ACC112 (cell line): ENCODE measurements at regions not wholly inside any gene's neighbourhood (a gene's known extent, or its start where the extent isn't known, plus 50 kb on each side); places are given as distances from the start of the nearest gene placed in this dataset.

Source experiments
- H2AFZ ChIP-seq: fragments of 200-600 bp; sonication (generic); one replicate; pipeline ENCODE4 v1.6.0; 2017; ENCODE audit warnings: antibody characterized with exemption, low read length; ENCODE audit not compliant: unreplicated experiment
- H3K27ac ChIP-seq: fragments of 200-600 bp; sonication (generic); 2 replicates; pipeline ENCODE4 v1.5.1; 2014; ENCODE audit warnings: low read depth, mild to moderate bottlenecking, antibody characterized with exemption, low read length, moderate library complexity
- H3K27me3 ChIP-seq: fragments of 200-600 bp; sonication (generic); 2 replicates; pipeline ENCODE4 v1.6.1; 2014; ENCODE audit warnings: mild to moderate bottlenecking, antibody characterized with exemption, low read length, moderate library complexity, mixed read lengths; ENCODE audit not compliant: insufficient read depth
- H3K36me3 ChIP-seq: fragments of 200-600 bp; sonication (generic); 2 replicates; pipeline ENCODE4 v1.6.1; 2016; ENCODE audit warnings: mild to moderate bottlenecking, antibody characterized with exemption, low read length, moderate library complexity, mixed read lengths; ENCODE audit not compliant: insufficient read depth
- H3K4me1 ChIP-seq: fragments of 200-600 bp; sonication (generic); one replicate; pipeline ENCODE4 v1.6.1; 2016; ENCODE audit warnings: low read length, mixed read lengths; ENCODE audit not compliant: insufficient read depth, unreplicated experiment, control insufficient read depth
- H3K4me3 ChIP-seq: fragments of 200-600 bp; sonication (generic); 2 replicates; pipeline ENCODE4 v1.5.1; 2014; ENCODE audit warnings: mild to moderate bottlenecking, low read depth, low read length
- H3K79me2 ChIP-seq: fragments of 200-600 bp; sonication (generic); one replicate; pipeline ENCODE4 v1.6.0; 2016; ENCODE audit warnings: low read length; ENCODE audit not compliant: control insufficient read depth, unreplicated experiment, insufficient read depth

GRCh38 chr16:79863128-79864031 lies 262.8 kb upstream of the MAF start:
- Histone ChIP-seq H3K4me3 (no peak overlapping the region), H3K4me1 (no peaks in the 10 kb centered on the region), H3K27me3 (no peaks in the 10 kb centered on the region), H2AFZ (no peak overlapping the region), H3K27ac (no peak overlapping the region), H3K79me2 (no peaks in the 10 kb centered on the region), H3K36me3 (no peaks in the 10 kb centered on the region)

GRCh38 chr16:79862601-79863000 lies 262.1 kb upstream of the MAF start:
- Histone ChIP-seq H3K4me3 (no peak overlapping the region), H3K79me2 (no peaks in the 10 kb centered on the region), H3K4me1 (no peaks in the 10 kb centered on the region), H3K27ac (no peak overlapping the region), H3K27me3 (no peaks in the 10 kb centered on the region), H2AFZ (no peak overlapping the region), H3K36me3 (no peaks in the 10 kb centered on the region)

- H3K4me3 ChIP-seq: no peak overlapping the region
Measured at GRCh38 chr16:79856581-79856980, 256.0 kb upstream of the MAF start.

GRCh38 chr16:79850348-79850747 lies 249.8 kb upstream of the MAF start:
- Histone ChIP-seq H3K27ac (no peak overlapping the region), H3K4me1 (no peaks in the 10 kb centered on the region)

More at GRCh38 chr16:79856581-79856980, 256.0 kb upstream of the MAF start:
- Histone ChIP-seq H3K27me3 (no peaks in the 10 kb centered on the region), H3K4me1 (no peaks in the 10 kb centered on the region), H3K36me3 (no peaks in the 10 kb centered on the region), H3K27ac (no peak overlapping the region), H3K79me2 (no peaks in the 10 kb centered on the region), H2AFZ (no peak overlapping the region)

GRCh38 chr16:79849119-79849518 lies 248.6 kb upstream of the MAF start:
- Histone ChIP-seq H3K27me3 (no peaks in the 10 kb centered on the region), H3K36me3 (no peaks in the 10 kb centered on the region), H3K4me1 (no peaks in the 10 kb centered on the region), H2AFZ (no peak overlapping the region), H3K27ac (no peak overlapping the region), H3K79me2 (no peaks in the 10 kb centered on the region), H3K4me3 (no peak overlapping the region)

More at GRCh38 chr16:79850348-79850747, 249.8 kb upstream of the MAF start:
- no peak overlapping the region for H2AFZ ChIP-seq
- H3K79me2 ChIP-seq: no peaks in the 10 kb centered on the region
- no peaks in the 10 kb centered on the region for H3K27me3 ChIP-seq
- no peaks in the 10 kb centered on the region for H3K36me3 ChIP-seq
- H3K4me3 ChIP-seq: no peak overlapping the region

GRCh38 chr16:79848719-79849118 lies 248.2 kb upstream of the MAF start:
- H2AFZ ChIP-seq: no peak overlapping the region
- H3K4me3 ChIP-seq: no peak overlapping the region
- no peak overlapping the region for H3K27ac ChIP-seq
- H3K79me2 ChIP-seq: no peaks in the 10 kb centered on the region
- H3K4me1 ChIP-seq: no peaks in the 10 kb centered on the region
- no peaks in the 10 kb centered on the region for H3K36me3 ChIP-seq
- H3K27me3 ChIP-seq: no peaks in the 10 kb centered on the region

- no peak overlapping the region for H2AFZ ChIP-seq
- H3K27me3 ChIP-seq: no peaks in the 10 kb centered on the region
- H3K79me2 ChIP-seq: no peaks in the 10 kb centered on the region
- no peak overlapping the region for H3K27ac ChIP-seq
- H3K36me3 ChIP-seq: no peaks in the 10 kb centered on the region
- no peak overlapping the region for H3K4me3 ChIP-seq
- H3K4me1 ChIP-seq: no peaks in the 10 kb centered on the region
Measured at GRCh38 chr16:79847569-79847968, 247.0 kb upstream of the MAF start.

GRCh38 chr16:79847101-79847500 lies 246.6 kb upstream of the MAF start:
- Histone ChIP-seq H3K4me1 (no peaks in the 10 kb centered on the region), H3K27me3 (no peaks in the 10 kb centered on the region)

GRCh38 chr16:79845734-79846135 lies 245.2 kb upstream of the MAF start:
- Histone ChIP-seq H3K4me3 (no peak overlapping the region), H2AFZ (no peak overlapping the region), H3K27me3 (no peaks in the 10 kb centered on the region), H3K79me2 (no peaks in the 10 kb centered on the region), H3K36me3 (no peaks in the 10 kb centered on the region), H3K4me1 (no peaks in the 10 kb centered on the region), H3K27ac (no peak overlapping the region)

More at GRCh38 chr16:79847101-79847500, 246.6 kb upstream of the MAF start:
- Histone ChIP-seq H3K79me2 (no peaks in the 10 kb centered on the region), H3K27ac (no peak overlapping the region), H3K36me3 (no peaks in the 10 kb centered on the region), H2AFZ (no peak overlapping the region), H3K4me3 (no peak overlapping the region)

- Histone ChIP-seq H3K4me3 (no peak overlapping the region), H3K4me1 (no peaks in the 10 kb centered on the region), H3K27me3 (no peaks in the 10 kb centered on the region), H3K36me3 (no peaks in the 10 kb centered on the region), H3K27ac (no peak overlapping the region), H3K79me2 (no peaks in the 10 kb centered on the region), H2AFZ (no peak overlapping the region)
Measured at GRCh38 chr16:79845033-79845733, 244.6 kb upstream of the MAF start.

- H3K36me3 ChIP-seq: no peaks in the 10 kb centered on the region
- H3K4me1 ChIP-seq: no peaks in the 10 kb centered on the region
- no peak overlapping the region for H3K4me3 ChIP-seq
- H3K27ac ChIP-seq: no peak overlapping the region
- H2AFZ ChIP-seq: no peak overlapping the region
- H3K27me3 ChIP-seq: no peaks in the 10 kb centered on the region
- no peaks in the 10 kb centered on the region for H3K79me2 ChIP-seq
Measured at GRCh38 chr16:79844603-79845002, 244.1 kb upstream of the MAF start.
